Adrenal gland (tissue), 9 donors: ENCODE measurements at regions not wholly inside any gene's neighbourhood (a gene's known extent, or its start where the extent isn't known, plus 50 kb on each side); places are given as distances from the start of the nearest gene placed in this dataset.
A peak's percentile ranks its signal among the peaks of the same experiment; 100 is the strongest.

Experiments
- DNase-seq, 7 donors: peaks; one replicate each; pipeline ENCODE4 v3.0.0-alpha.2; 2019 to 2020
- H3K27ac ChIP-seq, 5 donors: fragments of 200-600 bp; sonication (generic) in 4 of 5; 1 replicate in 3 of 5; 2 replicates in 2 of 5; pipeline versions ENCODE4 v1.5.1 to v1.8.0; 2016 to 2020; ENCODE audit warnings: mild to moderate bottlenecking in 1 of 5
- H3K27me3 ChIP-seq: fragments of 200-600 bp; 2 replicates; pipeline ENCODE4 v1.8.0; 2021
- H3K36me3 ChIP-seq, 2 donors: fragments of 200-600 bp; replicated peaks in 1 of 2; 1 replicate in 1 of 2; 2 replicates in 1 of 2; pipeline versions ENCODE4 v1.5.1 to v1.8.0; 2018 to 2022
- H3K4me1 ChIP-seq, 2 donors: fragments of 200-600 bp; replicated peaks in 1 of 2; 1 replicate in 1 of 2; 2 replicates in 1 of 2; pipeline versions ENCODE4 v1.5.1 to v1.8.0; 2018 to 2021
- H3K4me3 ChIP-seq, 4 donors: fragments of 200-600 bp; sonication (generic) in 3 of 4; one replicate each; pipeline ENCODE4 v1.5.1; 2016 to 2018
- H3K9me3 ChIP-seq, 3 donors: fragments of 200-600 bp; sonication (generic) in 1 of 3; replicated peaks in 1 of 3; 1 replicate in 2 of 3; 2 replicates in 1 of 3; pipeline versions ENCODE4 v1.5.1 to v1.8.0; 2016 to 2021
- POLR2A ChIP-seq, 2 donors: fragments of 450-650 bp; IDR thresholded peaks; one replicate each; pipeline ENCODE4 v1.6.1; 2017; ENCODE audit warnings: antibody characterized with exemption in 2 of 2, mild to moderate bottlenecking in 2 of 2, moderate library complexity in 1 of 2
- WGBS, 4 donors: extraction: QIAGEN DNeasy Blood & Tissue Kit in 2 of 4; methylation state at CpG; one replicate each; pipeline versions ENCODE4 v1.1.5 to v1.1.7; 2013 to 2017; 5-methylcytosine and 5-hydroxymethylcytosine counted together
- intact Hi-C, 2 donors: fragments of 100-400 bp; cut with DNase I; formaldehyde crosslinking; loops; one replicate each; pipeline versions ENCODE4 v1.14.1 to v1.15.0; 2022 to 2023
- TF ChIP-seq, protein P1 (sequence below), 6 experiments: fragments of 450-650 bp in 4 of 6; fragments of 200-600 bp in 2 of 6; sonication (generic) in 1 of 6; IDR thresholded peaks; 1 replicate in 5 of 6; 2 replicates in 1 of 6; pipeline versions ENCODE4 v1.5.1 to v1.8.0; 2016 to 2021; ENCODE audit warnings: antibody characterized with exemption in 6 of 6, mild to moderate bottlenecking in 2 of 6, moderate library complexity in 1 of 6
- donor health status: healthy with polysubstance abuse.
- donor health status: Bipolar disorder and iron deficiency.
- donor health status: DM: yes; HTN: yes; CAD: no.
- donor health status: DM: no; HTN: no; CAD: no.
- donor health status: DM: no; HTN: no; CAD: no.

DNA sequence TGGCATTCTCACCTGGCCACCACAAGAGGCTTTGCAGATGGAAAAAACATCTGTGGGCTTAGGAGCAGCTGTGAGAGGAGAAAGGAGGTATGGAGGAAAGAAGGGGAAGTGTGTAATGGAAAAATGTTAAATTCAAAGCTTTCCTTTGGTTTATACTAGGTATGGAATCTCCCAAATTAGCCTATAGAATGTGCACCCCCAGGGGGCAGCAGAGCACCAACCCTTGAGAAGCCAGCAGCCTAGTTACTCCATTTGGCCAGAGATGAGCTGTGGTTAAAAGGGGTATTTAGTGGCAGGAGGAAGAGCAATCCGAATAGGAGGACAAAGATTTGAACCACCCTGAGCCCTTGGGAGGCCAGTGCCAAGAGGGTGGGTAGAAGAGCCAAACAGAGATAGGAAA lies 97.5 kb upstream of the CTTNBP2NL start:
- no peaks in the 10 kb centered on the region for H3K36me3 ChIP-seq
- intact Hi-C loops: no loop called here
- peak in 6 of 7 donors; percentile 16 to 77 (median 40) for DNase-seq
- no peaks in the 10 kb centered on the region for H3K27me3 ChIP-seq
- WGBS, 4 donors: 35 to 59% (median 45%) methylated on average over 1 of the region's 1 CpG
- TF ChIP-seq, protein P1, sequence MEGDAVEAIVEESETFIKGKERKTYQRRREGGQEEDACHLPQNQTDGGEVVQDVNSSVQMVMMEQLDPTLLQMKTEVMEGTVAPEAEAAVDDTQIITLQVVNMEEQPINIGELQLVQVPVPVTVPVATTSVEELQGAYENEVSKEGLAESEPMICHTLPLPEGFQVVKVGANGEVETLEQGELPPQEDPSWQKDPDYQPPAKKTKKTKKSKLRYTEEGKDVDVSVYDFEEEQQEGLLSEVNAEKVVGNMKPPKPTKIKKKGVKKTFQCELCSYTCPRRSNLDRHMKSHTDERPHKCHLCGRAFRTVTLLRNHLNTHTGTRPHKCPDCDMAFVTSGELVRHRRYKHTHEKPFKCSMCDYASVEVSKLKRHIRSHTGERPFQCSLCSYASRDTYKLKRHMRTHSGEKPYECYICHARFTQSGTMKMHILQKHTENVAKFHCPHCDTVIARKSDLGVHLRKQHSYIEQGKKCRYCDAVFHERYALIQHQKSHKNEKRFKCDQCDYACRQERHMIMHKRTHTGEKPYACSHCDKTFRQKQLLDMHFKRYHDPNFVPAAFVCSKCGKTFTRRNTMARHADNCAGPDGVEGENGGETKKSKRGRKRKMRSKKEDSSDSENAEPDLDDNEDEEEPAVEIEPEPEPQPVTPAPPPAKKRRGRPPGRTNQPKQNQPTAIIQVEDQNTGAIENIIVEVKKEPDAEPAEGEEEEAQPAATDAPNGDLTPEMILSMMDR (IDR thresholded peaks at IDR 0.05): peak; percentile 8 to 56 (median 39)
- no peak for TF ChIP-seq POLR2A (IDR thresholded peaks at IDR 0.05)
- no peaks in the 10 kb centered on the region for H3K4me1 ChIP-seq
- no peaks in the 10 kb centered on the region for H3K9me3 ChIP-seq
- no peak overlapping the region for H3K27ac ChIP-seq
- no peak overlapping the region for H3K4me3 ChIP-seq

DNA sequence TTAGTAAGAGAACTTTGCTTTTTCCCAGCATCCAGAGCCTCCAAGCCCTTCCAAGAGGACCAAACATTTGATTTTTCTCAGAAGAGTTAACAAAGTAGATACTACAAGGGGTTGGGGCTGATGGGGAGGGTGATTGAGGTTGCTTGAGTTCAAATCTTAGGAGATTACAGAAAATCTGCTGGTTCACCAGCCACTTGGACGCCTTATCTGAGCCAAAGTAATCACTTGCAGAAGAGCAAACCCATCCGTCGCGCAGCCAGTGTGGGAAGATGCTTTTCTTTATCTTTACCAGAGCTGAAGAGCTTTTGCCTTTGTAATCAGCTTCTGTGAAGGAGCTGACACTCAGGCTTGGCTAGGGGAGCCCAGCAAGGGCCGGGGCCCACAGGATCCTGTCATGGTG lies 91.9 kb upstream of the CTTNBP2NL start:
- DNase-seq: no peak
- Histone ChIP-seq H3K27ac (peak overlapping the region in 1 of 5 donors; percentile 15), H3K4me1 (no peaks in the 10 kb centered on the region), H3K36me3 (no peaks in the 10 kb centered on the region), H3K9me3 (no peaks in the 10 kb centered on the region), H3K4me3 (no peak overlapping the region), H3K27me3 (no peaks in the 10 kb centered on the region)
- no peak for TF ChIP-seq POLR2A (IDR thresholded peaks at IDR 0.05)
- TF ChIP-seq, protein P1 (IDR thresholded peaks at IDR 0.05): no peak
- intact Hi-C loops: no loop called here
- 78 to 88% (median 84%) methylated on average over 5 of the region's 5 CpGs for WGBS, 4 donors

DNA sequence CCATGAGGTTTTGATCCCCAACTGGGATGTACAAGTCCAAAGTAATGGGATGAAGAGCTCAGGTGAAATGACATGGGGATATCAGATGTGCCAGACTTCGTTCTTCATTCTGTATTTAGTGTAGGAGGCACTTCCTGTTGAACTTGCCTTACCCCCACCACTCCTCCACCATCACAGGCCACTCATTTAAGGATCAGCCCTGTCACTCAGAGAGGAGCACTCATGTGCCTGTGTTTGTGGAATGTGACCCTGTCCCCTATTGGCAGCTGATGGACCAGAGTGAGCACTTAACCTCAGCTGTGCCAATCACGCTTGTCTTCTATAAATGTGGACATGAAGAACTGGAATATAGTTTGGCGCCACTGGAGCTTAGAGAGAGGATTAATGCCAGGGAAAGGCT lies 91.4 kb upstream of the CTTNBP2NL start:
- Histone ChIP-seq H3K9me3 (no peaks in the 10 kb centered on the region), H3K4me3 (no peak overlapping the region), H3K27me3 (no peaks in the 10 kb centered on the region), H3K4me1 (no peaks in the 10 kb centered on the region), H3K27ac (peak overlapping the region in 1 of 5 donors; percentile 15), H3K36me3 (no peaks in the 10 kb centered on the region)
- TF ChIP-seq, protein P1 (IDR thresholded peaks at IDR 0.05): no peak
- TF ChIP-seq POLR2A (IDR thresholded peaks at IDR 0.05): no peak
- intact Hi-C loops: no loop called here
- 52 to 71% (median 67%) methylated on average over 3 of the region's 3 CpGs for WGBS, 4 donors
- DNase-seq: no peak

DNA sequence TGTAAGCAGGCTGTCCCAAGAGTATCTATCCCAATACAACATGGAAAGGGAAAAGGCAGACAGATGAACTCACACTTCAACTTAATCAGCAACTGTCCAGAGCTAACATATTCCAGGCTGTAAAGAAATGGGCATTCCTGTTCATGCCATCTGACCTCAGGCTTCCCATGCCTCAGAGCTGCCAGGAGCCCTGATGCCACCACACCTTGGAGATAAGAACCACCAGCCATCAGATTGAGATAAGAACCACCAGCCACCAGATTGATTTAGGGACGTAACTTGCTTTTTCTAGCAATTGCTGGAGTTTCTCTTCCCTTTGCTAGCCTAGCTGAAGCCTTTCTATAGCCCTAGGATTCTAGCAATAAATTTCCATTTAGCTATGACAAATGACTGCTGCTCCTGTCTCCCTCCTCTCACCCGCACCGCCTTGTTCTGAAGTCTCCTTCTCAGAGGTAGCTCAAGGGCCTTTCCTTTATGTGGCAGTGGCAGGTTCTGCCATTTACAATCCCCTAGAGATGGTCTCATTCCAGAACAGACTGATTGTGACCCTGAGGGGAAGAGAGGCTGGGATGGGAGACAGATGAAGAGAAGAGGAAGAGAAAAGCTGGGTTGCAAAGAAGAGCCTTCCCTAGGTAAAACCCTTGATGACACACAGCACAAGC lies 88.0 kb upstream of the CTTNBP2NL start:
- Histone ChIP-seq H3K27me3 (no peaks in the 10 kb centered on the region), H3K4me3 (no peak overlapping the region), H3K9me3 (no peaks in the 10 kb centered on the region), H3K4me1 (no peaks in the 10 kb centered on the region), H3K27ac (no peak overlapping the region), H3K36me3 (no peaks in the 10 kb centered on the region)
- TF ChIP-seq, protein P1 (IDR thresholded peaks at IDR 0.05): no peak
- no peak for TF ChIP-seq POLR2A (IDR thresholded peaks at IDR 0.05)
- no peak for DNase-seq
- 82 to 85% (median 83%) methylated on average over 3 of the region's 3 CpGs for WGBS, 4 donors
- intact Hi-C loops: no loop called here
